GM13976 (cell line): ENCODE measurements at regions not wholly inside any gene's neighbourhood (a gene's known extent, or its start where the extent isn't known, plus 50 kb on each side); places are given as distances from the start of the nearest gene placed in this dataset.
"Not testable (repeated sequence)": the region's sequence is repeated elsewhere in the genome, so short reads cannot be mapped to it uniquely, and the experiment has no call there.

Experiments
- DNase-seq: peaks from one replicate; pipeline ENCODE4 v3.0.0; 2012; ENCODE audit warnings: low spot score
- in situ Hi-C: fragments of 300-500 bp; cut with MboI; formaldehyde crosslinking; loops from one replicate; pipeline ENCODE4 v1.12.0; 2022; ENCODE audit warnings: low sequenced_read_pairs, mixed read lengths, inconsistent platforms; ENCODE audit not compliant: unreplicated experiment
- TF ChIP-seq, protein P1 (sequence below): IDR thresholded peaks from 2 replicates; pipeline ENCODE4 v1.5.1; 2012; ENCODE audit warnings: borderline replicate concordance, mild to moderate bottlenecking; ENCODE audit not compliant: insufficient read depth; ENCODE audit errors: extremely low read depth, missing control alignments, control extremely low read depth

DNA sequence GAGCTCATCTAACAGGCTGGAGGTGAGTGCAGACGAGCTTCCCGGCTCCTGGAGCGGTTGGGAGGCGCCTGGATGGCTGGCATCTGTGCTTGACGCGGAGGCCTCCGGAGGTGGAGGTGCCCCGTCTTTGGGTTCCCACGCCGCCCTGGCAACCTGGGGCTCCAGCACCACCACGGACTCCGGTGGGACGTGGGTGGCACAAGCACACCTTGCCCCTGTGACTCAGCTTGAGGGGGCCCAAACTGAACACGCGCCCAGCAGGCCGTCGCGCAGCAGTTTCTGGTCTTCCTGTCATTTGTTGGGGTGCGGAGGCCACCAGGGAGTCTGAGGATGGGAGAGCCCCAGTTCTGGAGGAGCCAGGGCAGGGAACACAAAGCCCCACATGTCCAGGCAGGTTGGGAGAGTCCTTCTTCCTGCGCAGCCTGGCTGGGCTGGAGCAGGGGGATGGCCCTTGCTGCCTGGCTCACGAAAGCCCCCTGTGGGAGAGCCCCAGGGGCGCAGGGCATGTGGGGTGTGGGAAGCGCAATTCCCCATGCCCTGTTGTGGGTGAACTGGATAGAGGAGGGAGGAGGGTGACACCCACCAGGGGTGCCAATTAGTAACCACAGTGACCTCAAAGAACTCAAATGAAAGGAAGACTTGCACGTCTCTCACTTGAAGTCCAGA is 1378.6 kb upstream of the DEFB115 start:
- in situ Hi-C loops: no loop called here
- peak; percentile 20 for DNase-seq
- TF ChIP-seq, protein P1, sequence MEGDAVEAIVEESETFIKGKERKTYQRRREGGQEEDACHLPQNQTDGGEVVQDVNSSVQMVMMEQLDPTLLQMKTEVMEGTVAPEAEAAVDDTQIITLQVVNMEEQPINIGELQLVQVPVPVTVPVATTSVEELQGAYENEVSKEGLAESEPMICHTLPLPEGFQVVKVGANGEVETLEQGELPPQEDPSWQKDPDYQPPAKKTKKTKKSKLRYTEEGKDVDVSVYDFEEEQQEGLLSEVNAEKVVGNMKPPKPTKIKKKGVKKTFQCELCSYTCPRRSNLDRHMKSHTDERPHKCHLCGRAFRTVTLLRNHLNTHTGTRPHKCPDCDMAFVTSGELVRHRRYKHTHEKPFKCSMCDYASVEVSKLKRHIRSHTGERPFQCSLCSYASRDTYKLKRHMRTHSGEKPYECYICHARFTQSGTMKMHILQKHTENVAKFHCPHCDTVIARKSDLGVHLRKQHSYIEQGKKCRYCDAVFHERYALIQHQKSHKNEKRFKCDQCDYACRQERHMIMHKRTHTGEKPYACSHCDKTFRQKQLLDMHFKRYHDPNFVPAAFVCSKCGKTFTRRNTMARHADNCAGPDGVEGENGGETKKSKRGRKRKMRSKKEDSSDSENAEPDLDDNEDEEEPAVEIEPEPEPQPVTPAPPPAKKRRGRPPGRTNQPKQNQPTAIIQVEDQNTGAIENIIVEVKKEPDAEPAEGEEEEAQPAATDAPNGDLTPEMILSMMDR: no peak

DNA sequence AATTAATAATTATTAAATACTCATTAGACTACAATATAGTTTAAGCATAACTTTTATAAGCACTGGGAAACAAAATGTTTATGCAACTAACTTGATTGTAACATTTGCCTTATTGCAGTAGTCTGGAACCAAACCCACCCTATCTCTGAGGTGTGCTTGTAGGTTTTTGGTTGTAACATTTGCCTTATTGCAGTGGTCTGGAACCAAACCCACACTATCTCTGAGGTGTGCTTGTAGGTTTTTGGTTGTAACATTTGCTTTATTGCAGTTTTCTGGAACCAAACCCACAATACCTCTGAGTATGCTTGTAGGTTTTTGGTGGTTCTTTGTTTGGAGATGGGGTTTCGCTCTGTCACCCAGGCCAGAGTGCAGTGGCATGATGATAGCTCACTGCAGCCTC is 1376.4 kb upstream of the DEFB115 start:
- DNase-seq, in situ Hi-C loops: not testable (repeated sequence)

DNA sequence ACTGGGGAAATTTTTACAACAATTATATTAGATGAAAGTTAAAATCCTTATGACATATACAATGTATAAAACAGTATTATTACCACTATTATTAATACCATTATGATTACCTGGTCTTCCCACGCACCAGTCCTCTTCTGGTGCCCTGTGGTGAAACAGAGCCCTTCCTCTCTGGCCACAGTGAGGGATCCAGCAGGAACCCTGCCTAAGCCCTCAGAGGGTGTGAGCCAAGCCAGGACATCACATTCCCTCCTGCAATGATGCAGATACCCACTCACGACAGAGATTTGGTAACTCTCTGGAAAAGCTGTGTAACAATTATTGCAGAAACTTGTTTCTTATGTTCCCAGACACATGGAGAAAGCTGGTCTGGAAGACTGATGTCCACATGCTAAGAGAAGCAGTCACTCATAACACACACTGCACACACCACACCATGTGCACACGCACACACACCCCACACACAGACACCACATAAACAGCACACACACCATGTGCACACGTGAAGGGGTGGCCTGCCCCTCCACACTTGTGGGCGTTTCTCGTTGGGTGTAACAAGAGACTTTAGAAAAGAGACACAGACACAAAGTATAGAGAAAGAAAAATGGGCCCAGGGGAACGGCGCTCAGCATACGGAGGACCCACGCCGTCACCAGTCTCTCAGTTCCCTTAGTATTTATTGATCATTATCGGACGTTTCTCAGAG is 1373.8 kb upstream of the DEFB115 start:
- DNase-seq, in situ Hi-C loops: not testable (repeated sequence)

DNA sequence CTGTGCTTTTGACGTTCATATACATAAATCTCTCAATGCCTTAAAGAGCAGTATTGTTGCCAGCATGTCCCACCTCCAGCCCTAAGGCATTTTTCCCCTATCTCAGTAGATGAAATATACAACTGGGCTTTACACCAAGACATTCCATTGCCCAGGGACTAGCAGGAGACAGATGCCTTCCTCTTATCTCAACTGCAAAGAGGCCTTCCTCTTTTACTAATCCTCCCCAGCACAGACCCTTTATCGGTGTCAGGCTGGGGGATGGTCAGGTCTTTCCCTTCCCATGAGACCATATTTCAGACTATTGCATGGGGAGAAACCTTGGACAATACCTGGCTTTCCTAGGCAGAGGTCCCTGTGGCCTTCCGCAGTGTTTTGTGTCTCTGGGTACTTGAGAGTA is 1373.1 kb upstream of the DEFB115 start:
- DNase-seq, in situ Hi-C loops: not testable (repeated sequence)

DNA sequence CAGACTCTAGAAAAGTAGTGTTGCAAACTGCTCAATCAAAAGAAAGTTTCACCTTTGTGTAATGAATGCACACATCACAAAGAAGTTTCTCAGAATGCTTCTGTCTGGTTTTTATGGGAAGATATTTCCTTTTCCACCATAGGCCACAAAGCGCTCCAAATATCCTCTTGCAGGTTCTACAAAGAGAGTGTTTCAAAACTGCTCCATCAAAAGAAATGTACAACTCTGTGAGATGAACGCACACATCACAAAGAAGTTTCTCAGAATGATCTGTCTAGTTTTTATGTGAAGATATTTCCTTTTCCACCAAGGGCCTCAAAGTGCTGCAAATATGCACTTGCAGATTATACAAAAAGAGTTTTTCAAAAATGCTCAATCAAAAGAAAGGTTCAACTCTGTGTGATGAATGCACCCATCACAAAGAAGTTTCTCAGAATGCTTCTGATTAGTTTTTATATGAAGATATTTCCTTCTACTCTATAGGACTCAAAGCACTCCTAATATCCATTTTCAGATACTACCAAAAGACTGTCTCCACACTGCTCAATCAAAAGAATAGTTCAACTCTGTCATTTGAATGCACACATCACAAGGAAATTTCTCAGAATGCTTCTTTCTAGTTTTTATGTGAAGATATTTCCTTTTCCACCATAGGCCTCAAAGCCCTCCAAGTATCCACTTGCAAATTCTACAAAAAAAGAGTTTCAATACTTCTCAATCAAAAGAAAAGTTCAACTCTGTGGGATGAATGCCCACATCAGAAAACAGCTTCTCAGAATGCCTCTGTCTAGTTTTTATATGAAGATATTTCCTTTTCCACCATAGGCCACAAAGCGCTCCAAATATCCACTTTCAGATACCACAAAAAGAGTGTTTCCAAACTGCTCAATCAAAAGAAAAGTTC is 1371.9 kb upstream of the DEFB115 start:
- DNase-seq, in situ Hi-C loops: not testable (repeated sequence)

DNA sequence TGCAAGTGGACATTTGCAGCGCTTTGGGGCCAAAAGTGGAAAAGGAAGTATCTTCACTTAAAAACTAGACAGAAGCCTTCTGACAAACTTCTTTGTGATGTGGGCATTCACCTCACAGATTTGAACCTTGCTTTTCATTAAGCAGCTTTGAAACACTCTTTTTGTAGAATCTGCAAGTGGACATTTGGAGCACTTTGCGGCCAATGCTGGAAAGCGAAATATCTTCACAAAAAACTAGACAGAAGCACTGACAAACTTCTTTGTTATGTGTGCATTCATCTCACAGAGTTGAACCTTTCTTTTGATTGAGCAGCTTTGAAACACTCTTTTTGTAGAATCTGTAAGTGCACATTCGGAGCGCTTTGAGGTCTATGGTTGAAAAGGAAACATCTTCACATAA is 1365.9 kb upstream of the DEFB115 start:
- in situ Hi-C loops: loop anchor here (10.0 kb wide), 1 partner anchor 687 kb away; no protein-coding TSS in a partner anchor
- DNase-seq: not testable (repeated sequence)
